ENCODE measurements at regions not wholly inside any gene's neighbourhood (a gene's known extent, or its start where the extent isn't known, plus 50 kb on each side); places are given as distances from the start of the nearest gene placed in this dataset.

DNA sequence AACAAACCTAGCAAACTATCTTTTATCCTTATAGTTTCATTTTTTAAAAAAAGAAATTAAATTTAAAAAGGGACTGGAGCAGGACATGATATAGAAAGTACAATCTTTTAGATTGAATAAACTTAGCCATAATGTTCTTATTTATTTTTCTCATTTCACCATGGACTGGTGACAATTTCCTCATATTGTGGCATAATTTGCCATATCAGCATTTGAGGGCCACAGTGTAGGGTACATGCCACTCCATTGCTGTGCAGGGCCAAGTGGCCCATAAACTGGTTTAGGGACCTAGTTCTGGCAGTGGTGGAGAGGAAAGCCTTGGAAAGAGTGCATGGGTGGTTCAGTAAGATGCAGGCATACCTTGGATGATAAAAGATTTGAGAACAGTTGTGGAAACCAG lies 232.9 kb upstream of the ELL2 start:
- no TSS peak for BruUV-seq (replicated peaks)
- POLR2A ChIA-PET, result no interaction called here
- no peak for TF ChIP-seq POLR2AphosphoS5 (IDR thresholded peaks at IDR 0.05; ENCODE audit: low read depth, low read length)

GRCh38 chr5:96193946-96194345 lies 232.3 kb upstream of the ELL2 start:
- H3K9me3 ChIP-seq (ENCODE audit: control insufficient read depth, insufficient read depth, low read depth, low read length), result no peaks in the 10 kb centered on the region
- in situ Hi-C loops (cut with HindIII; ENCODE audit: low pct_unique_long_range_greater_than_20kb, low sequenced_read_pairs), result no loop called here
- TF ChIP-seq SIN3A (IDR thresholded peaks at IDR 0.05; ENCODE audit: borderline replicate concordance, insufficient read depth, low read depth, low read length) (no peak), TCF7L2 (IDR thresholded peaks at IDR 0.05; ENCODE audit: low read depth, low read length) (no peak), POLR2AphosphoS5 (IDR thresholded peaks at IDR 0.05; ENCODE audit: low read depth, low read length) (no peak)
- TF ChIP-seq, protein P1, sequence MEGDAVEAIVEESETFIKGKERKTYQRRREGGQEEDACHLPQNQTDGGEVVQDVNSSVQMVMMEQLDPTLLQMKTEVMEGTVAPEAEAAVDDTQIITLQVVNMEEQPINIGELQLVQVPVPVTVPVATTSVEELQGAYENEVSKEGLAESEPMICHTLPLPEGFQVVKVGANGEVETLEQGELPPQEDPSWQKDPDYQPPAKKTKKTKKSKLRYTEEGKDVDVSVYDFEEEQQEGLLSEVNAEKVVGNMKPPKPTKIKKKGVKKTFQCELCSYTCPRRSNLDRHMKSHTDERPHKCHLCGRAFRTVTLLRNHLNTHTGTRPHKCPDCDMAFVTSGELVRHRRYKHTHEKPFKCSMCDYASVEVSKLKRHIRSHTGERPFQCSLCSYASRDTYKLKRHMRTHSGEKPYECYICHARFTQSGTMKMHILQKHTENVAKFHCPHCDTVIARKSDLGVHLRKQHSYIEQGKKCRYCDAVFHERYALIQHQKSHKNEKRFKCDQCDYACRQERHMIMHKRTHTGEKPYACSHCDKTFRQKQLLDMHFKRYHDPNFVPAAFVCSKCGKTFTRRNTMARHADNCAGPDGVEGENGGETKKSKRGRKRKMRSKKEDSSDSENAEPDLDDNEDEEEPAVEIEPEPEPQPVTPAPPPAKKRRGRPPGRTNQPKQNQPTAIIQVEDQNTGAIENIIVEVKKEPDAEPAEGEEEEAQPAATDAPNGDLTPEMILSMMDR (IDR thresholded peaks at IDR 0.05), result no peak
- TF ChIP-seq, protein P2, sequence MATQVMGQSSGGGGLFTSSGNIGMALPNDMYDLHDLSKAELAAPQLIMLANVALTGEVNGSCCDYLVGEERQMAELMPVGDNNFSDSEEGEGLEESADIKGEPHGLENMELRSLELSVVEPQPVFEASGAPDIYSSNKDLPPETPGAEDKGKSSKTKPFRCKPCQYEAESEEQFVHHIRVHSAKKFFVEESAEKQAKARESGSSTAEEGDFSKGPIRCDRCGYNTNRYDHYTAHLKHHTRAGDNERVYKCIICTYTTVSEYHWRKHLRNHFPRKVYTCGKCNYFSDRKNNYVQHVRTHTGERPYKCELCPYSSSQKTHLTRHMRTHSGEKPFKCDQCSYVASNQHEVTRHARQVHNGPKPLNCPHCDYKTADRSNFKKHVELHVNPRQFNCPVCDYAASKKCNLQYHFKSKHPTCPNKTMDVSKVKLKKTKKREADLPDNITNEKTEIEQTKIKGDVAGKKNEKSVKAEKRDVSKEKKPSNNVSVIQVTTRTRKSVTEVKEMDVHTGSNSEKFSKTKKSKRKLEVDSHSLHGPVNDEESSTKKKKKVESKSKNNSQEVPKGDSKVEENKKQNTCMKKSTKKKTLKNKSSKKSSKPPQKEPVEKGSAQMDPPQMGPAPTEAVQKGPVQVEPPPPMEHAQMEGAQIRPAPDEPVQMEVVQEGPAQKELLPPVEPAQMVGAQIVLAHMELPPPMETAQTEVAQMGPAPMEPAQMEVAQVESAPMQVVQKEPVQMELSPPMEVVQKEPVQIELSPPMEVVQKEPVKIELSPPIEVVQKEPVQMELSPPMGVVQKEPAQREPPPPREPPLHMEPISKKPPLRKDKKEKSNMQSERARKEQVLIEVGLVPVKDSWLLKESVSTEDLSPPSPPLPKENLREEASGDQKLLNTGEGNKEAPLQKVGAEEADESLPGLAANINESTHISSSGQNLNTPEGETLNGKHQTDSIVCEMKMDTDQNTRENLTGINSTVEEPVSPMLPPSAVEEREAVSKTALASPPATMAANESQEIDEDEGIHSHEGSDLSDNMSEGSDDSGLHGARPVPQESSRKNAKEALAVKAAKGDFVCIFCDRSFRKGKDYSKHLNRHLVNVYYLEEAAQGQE (IDR thresholded peaks at IDR 0.05; ENCODE audit: insufficient read depth in 1 of 2, low read depth in 2 of 2, low read length in 1 of 2), result no peak
- ATAC-seq, result no peak
- no peak overlapping the region for H3K27ac ChIP-seq (ENCODE audit: low read length)
- DNase-seq (ENCODE audit: low read depth, low spot score), result no peak
- H3K4me1 ChIP-seq (ENCODE audit: control insufficient read depth, insufficient read depth, low read length), result no peaks in the 10 kb centered on the region
- no TSS peak for BruUV-seq (replicated peaks)
- CTCF ChIA-PET, result no interaction called here
- no peaks in the 10 kb centered on the region for H3K36me3 ChIP-seq (ENCODE audit: control insufficient read depth, insufficient read depth, low read length)
- POLR2A ChIA-PET, result no interaction called here
- no peak overlapping the region for H3K4me3 ChIP-seq (ENCODE audit: low read depth in 2 of 2, low read length in 2 of 2)
- intact Hi-C loops (cut with micrococcal nuclease; ENCODE audit: unreplicated experiment), result no loop called here
- H3K27me3 ChIP-seq (ENCODE audit: control insufficient read depth, insufficient read depth, low read length), result no peaks in the 10 kb centered on the region

More for the DNA sequence above, 232.9 kb upstream of the ELL2 start:
- Histone ChIP-seq H3K9me3 (ENCODE audit: control insufficient read depth, insufficient read depth, low read depth, low read length) (no peaks in the 10 kb centered on the region), H3K4me1 (ENCODE audit: control insufficient read depth, insufficient read depth, low read length) (no peaks in the 10 kb centered on the region), H3K36me3 (ENCODE audit: control insufficient read depth, insufficient read depth, low read length) (no peaks in the 10 kb centered on the region), H3K27ac (ENCODE audit: low read length) (no peak overlapping the region), H3K4me3 (ENCODE audit: low read depth in 2 of 2, low read length in 2 of 2) (no peak overlapping the region), H3K27me3 (ENCODE audit: control insufficient read depth, insufficient read depth, low read length) (no peaks in the 10 kb centered on the region)
- DNase-seq (ENCODE audit: low read depth, low spot score) (no peak), ATAC-seq (no peak)
- CTCF ChIA-PET, result no interaction called here
- in situ Hi-C loops (cut with HindIII; ENCODE audit: low pct_unique_long_range_greater_than_20kb, low sequenced_read_pairs), result no loop called here
- intact Hi-C loops (cut with micrococcal nuclease; ENCODE audit: unreplicated experiment), result no loop called here

DNA sequence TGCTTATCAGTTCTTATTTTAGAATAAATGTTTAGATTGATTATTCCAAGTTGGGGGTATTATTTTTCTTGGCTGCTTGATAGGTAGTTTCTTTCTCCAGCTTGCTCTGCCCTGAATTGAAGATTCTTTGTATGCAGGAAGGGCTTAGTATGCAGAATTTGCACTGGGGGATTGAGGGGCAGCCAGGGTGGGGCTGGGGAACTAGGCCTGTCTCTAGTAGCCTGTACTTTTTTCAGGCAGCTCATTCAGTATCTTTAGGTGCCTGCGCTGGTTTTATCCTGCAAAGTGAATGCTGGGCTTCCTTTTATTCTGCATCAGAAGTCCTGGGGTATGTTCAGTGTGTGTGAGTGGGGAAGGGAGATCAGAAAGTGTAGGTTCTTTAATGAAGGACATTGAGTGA lies 228.3 kb upstream of the ELL2 start:
- CTCF ChIA-PET, result no interaction called here
- no peak for ATAC-seq
- POLR2A ChIA-PET, result no interaction called here

More for the DNA sequence above, 228.3 kb upstream of the ELL2 start:
- no peaks in the 10 kb centered on the region for H3K4me1 ChIP-seq (ENCODE audit: control insufficient read depth, insufficient read depth, low read length)
- no peak for TF ChIP-seq TCF7L2 (IDR thresholded peaks at IDR 0.05; ENCODE audit: low read depth, low read length)
- TF ChIP-seq POLR2AphosphoS5 (IDR thresholded peaks at IDR 0.05; ENCODE audit: low read depth, low read length), result no peak
- TF ChIP-seq, protein P1 (IDR thresholded peaks at IDR 0.05), result no peak
- no peak for TF ChIP-seq SIN3A (IDR thresholded peaks at IDR 0.05; ENCODE audit: borderline replicate concordance, insufficient read depth, low read depth, low read length)
- no peaks in the 10 kb centered on the region for H3K9me3 ChIP-seq (ENCODE audit: control insufficient read depth, insufficient read depth, low read depth, low read length)
- no peak for DNase-seq (ENCODE audit: low read depth, low spot score)
- in situ Hi-C loops (cut with HindIII; ENCODE audit: low pct_unique_long_range_greater_than_20kb, low sequenced_read_pairs), result no loop called here
- H3K27ac ChIP-seq (ENCODE audit: low read length), result no peak overlapping the region
- no peaks in the 10 kb centered on the region for H3K27me3 ChIP-seq (ENCODE audit: control insufficient read depth, insufficient read depth, low read length)
- no peaks in the 10 kb centered on the region for H3K36me3 ChIP-seq (ENCODE audit: control insufficient read depth, insufficient read depth, low read length)
- intact Hi-C loops (cut with micrococcal nuclease; ENCODE audit: unreplicated experiment), result no loop called here
- no peak overlapping the region for H3K4me3 ChIP-seq (ENCODE audit: low read depth in 2 of 2, low read length in 2 of 2)
- no TSS peak for BruUV-seq (replicated peaks)
